22Rv1 (cell line): ENCODE measurements at regions not wholly inside any gene's neighbourhood (a gene's known extent, or its start where the extent isn't known, plus 50 kb on each side); places are given as distances from the start of the nearest gene placed in this dataset.

Experiments
- H3K27ac ChIP-seq: fragments of 450-650 bp; 2 replicates; pipeline ENCODE4 v1.5.1; 2017
- CTCF ChIP-seq: fragments of 450-650 bp; IDR thresholded peaks from 2 replicates; pipeline ENCODE4 v1.5.1; 2017; ENCODE audit warnings: mild to moderate bottlenecking
- ZFX ChIP-seq: fragments of 450-650 bp; IDR thresholded peaks from 2 replicates; pipeline ENCODE4 v1.6.1; 2017; ENCODE audit warnings: antibody characterized with exemption, borderline replicate concordance

DNA sequence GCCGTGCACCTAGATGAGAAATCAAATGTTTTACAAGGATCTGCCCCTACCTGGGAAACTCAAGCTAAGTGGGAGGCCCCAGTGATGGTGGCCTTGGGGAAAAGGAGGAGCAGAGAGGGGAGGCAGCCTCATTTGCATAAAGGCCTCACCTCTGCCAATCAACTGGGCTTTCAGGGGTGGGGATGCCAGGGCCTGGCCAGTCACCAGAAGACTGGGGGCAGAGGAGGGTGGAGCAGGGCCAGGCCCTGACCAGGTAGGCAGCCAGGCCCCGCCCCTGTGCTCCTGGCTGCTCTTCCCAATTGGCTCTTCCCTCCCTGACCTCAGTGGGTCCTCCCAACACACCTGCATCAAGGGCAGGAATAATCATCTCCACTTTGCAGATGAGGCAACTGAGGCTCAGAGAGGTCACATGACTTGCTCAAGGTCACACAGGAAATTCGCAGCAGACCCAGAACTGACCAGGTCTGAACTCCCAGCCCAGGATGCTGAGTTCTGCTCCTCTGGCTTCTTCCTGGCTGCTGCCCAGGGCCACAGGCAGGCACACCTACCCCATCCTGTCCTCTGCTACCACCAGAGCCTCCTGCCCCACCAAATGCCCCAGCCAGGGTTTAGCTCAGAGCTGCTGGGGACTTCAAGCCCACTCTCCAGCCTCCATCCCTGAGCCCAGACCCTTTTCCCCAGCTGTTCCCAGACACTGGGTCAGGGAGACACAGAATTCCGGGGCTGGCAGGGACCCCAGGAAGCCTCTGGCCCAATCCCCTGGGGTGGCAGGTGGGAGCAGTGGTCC is 677.9 kb downstream of the MATN1 start:
- H3K27ac ChIP-seq = no peak overlapping the region
- TF ChIP-seq CTCF (no peak), ZFX (no peak)

GRCh38 chr1:30044656-30045144 is 678.7 kb downstream of the MATN1 start:
- no peak for TF ChIP-seq ZFX
- no peak for TF ChIP-seq CTCF
- no peak overlapping the region for H3K27ac ChIP-seq

GRCh38 chr1:30043731-30044408 is 679.5 kb downstream of the MATN1 start:
- TF ChIP-seq ZFX = no peak
- no peak for TF ChIP-seq CTCF
- no peak overlapping the region for H3K27ac ChIP-seq

DNA sequence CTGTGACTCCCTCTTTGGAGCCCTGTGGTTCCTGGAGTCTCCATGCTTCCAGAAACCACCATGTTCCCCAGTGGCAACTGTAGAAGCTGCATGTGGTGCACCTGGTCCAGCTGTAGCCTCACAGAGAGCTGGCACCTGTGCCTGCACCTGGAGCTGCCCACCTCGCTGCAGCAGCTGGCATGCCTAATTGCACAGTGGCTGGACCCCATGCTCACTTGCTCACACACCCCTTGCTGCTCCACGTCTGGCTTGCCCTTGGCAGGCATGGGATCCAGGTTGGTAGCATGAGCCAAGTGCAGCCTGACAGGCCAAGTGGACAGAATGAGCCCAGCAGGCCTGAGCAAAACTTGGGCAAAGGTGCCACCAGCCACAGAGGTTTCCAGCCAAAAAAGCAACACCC is 680.1 kb downstream of the MATN1 start:
- TF ChIP-seq CTCF (no peak), ZFX (no peak)

GRCh38 chr1:30042438-30043147 is 680.8 kb downstream of the MATN1 start:
- no peak overlapping the region for H3K27ac ChIP-seq
- TF ChIP-seq ZFX = no peak
- no peak for TF ChIP-seq CTCF

More for the DNA sequence above, 680.1 kb downstream of the MATN1 start:
- H3K27ac ChIP-seq = no peak overlapping the region

GRCh38 chr1:30041741-30042437 is 681.5 kb downstream of the MATN1 start:
- TF ChIP-seq CTCF = no peak
- TF ChIP-seq ZFX = no peak
- no peak overlapping the region for H3K27ac ChIP-seq
